MM.1S (cell line): ENCODE measurements at regions not wholly inside any gene's neighbourhood (a gene's known extent, or its start where the extent isn't known, plus 50 kb on each side); places are given as distances from the start of the nearest gene placed in this dataset.

Source experiments
- DNase-seq: peaks from one replicate; pipeline ENCODE4 v3.0.0-alpha.2; 2015
- H2AFZ ChIP-seq: fragments of 300-600 bp; sonication (generic); 2 replicates; pipeline ENCODE4 v1.6.0; 2016; ENCODE audit warnings: antibody characterized with exemption, low read length
- H3F3A ChIP-seq: fragments of 300-600 bp; sonication (generic); 2 replicates; pipeline ENCODE4 v1.6.1; 2016; ENCODE audit warnings: mild to moderate bottlenecking, antibody characterized with exemption, low read length, moderate library complexity, mixed read lengths; ENCODE audit not compliant: insufficient read depth
- H3K27ac ChIP-seq: fragments of 300-600 bp; sonication (generic); 2 replicates; pipeline ENCODE4 v1.5.1; 2016; ENCODE audit warnings: mild to moderate bottlenecking, low read length
- H3K27me3 ChIP-seq: fragments of 300-600 bp; sonication (generic); replicated peaks from 2 replicates; pipeline ENCODE4 v1.6.0; 2016; ENCODE audit warnings: low read length; ENCODE audit not compliant: insufficient read depth
- H3K36me3 ChIP-seq: fragments of 300-600 bp; sonication (generic); replicated peaks from 2 replicates; pipeline ENCODE4 v1.6.1; 2016; ENCODE audit warnings: mild to moderate bottlenecking, low read length, mixed read lengths; ENCODE audit not compliant: insufficient read depth
- H3K4me1 ChIP-seq: fragments of 300-600 bp; sonication (generic); 2 replicates; pipeline ENCODE4 v1.6.1; 2016; ENCODE audit warnings: low read length, mixed read lengths
- H3K4me2 ChIP-seq: fragments of 300-600 bp; sonication (generic); 2 replicates; pipeline ENCODE4 v1.6.0; 2016; ENCODE audit warnings: low read depth, low read length
- H3K4me3 ChIP-seq: fragments of 300-600 bp; sonication (generic); 2 replicates; pipeline ENCODE4 v1.5.1; 2016; ENCODE audit warnings: low read length, mixed read lengths
- H3K79me2 ChIP-seq: fragments of 300-600 bp; sonication (generic); 2 replicates; pipeline ENCODE4 v1.6.1; 2016; ENCODE audit warnings: mixed run types, low read length, mixed read lengths
- H3K9ac ChIP-seq: fragments of 300-600 bp; sonication (generic); 2 replicates; pipeline ENCODE4 v1.6.1; 2016; ENCODE audit warnings: low read length, mixed read lengths
- H3K9me2 ChIP-seq: fragments of 300-600 bp; sonication (generic); replicated peaks from 2 replicates; pipeline ENCODE4 v1.6.1; 2016; ENCODE audit warnings: mild to moderate bottlenecking, low read length, mixed read lengths; ENCODE audit not compliant: insufficient read depth
- H3K9me3 ChIP-seq: fragments of 300-600 bp; sonication (generic); replicated peaks from 2 replicates; pipeline ENCODE4 v1.6.1; 2016; ENCODE audit warnings: mild to moderate bottlenecking, low read length, mixed read lengths; ENCODE audit not compliant: insufficient read depth
- H4K20me1 ChIP-seq: fragments of 300-600 bp; sonication (generic); 2 replicates; pipeline ENCODE4 v1.6.1; 2016; ENCODE audit warnings: mild to moderate bottlenecking, low read length, moderate library complexity, mixed read lengths; ENCODE audit not compliant: insufficient read depth
- CTCF ChIP-seq: fragments of 300-600 bp; sonication (generic); IDR thresholded peaks from 2 replicates; pipeline ENCODE4 v1.5.1; 2016; ENCODE audit warnings: antibody characterized with exemption, low read length, mixed read lengths
- EZH2 ChIP-seq: fragments of 300-600 bp; sonication (generic); optimal IDR thresholded peaks from 2 replicates; pipeline ENCODE3; 2017; ENCODE audit warnings: low read depth, mild to moderate bottlenecking, antibody characterized with exemption, low read length, mixed read lengths
- EZH2phosphoT487 ChIP-seq: fragments of 300-600 bp; sonication (generic); IDR thresholded peaks from 2 replicates; pipeline ENCODE4 v1.6.1; 2018; ENCODE audit warnings: antibody characterized with exemption, low read length

- TF ChIP-seq CTCF (no peak), EZH2 (no peak), EZH2phosphoT487 (no peak)
These were observed 115.2 kb downstream of the CD47 start for GRCh38 chr3:107975529-107976201.

GRCh38 chr3:107973961-107974360, 116.9 kb downstream of the CD47 start:
- Histone ChIP-seq H3F3A (no peaks in the 10 kb centered on the region), H3K36me3 (no peaks in the 10 kb centered on the region)

More at GRCh38 chr3:107975529-107976201, 115.2 kb downstream of the CD47 start:
- H3K27me3 ChIP-seq = no peaks in the 10 kb centered on the region
- no peak overlapping the region for H3K4me2 ChIP-seq
- H3K9ac ChIP-seq = no peak overlapping the region
- DNase-seq = no peak
- H3K27ac ChIP-seq = no peak overlapping the region
- no peaks in the 10 kb centered on the region for H3K9me3 ChIP-seq
- no peaks in the 10 kb centered on the region for H3K9me2 ChIP-seq
- no peaks in the 10 kb centered on the region for H3K4me1 ChIP-seq
- no peak overlapping the region for H3K4me3 ChIP-seq
- H2AFZ ChIP-seq = no peak overlapping the region
- no peaks in the 10 kb centered on the region for H4K20me1 ChIP-seq
- no peaks in the 10 kb centered on the region for H3F3A ChIP-seq
- H3K36me3 ChIP-seq = no peaks in the 10 kb centered on the region
- H3K79me2 ChIP-seq = no peaks in the 10 kb centered on the region

GRCh38 chr3:107973152-107973551, 117.7 kb downstream of the CD47 start:
- H3K79me2 ChIP-seq = no peaks in the 10 kb centered on the region
- no peak for TF ChIP-seq EZH2
- no peak for TF ChIP-seq CTCF
- no peak for TF ChIP-seq EZH2phosphoT487
- H3K4me1 ChIP-seq = no peaks in the 10 kb centered on the region
- H3F3A ChIP-seq = no peaks in the 10 kb centered on the region
- H2AFZ ChIP-seq = no peak overlapping the region
- no peak overlapping the region for H3K27ac ChIP-seq
- H3K9ac ChIP-seq = no peak overlapping the region
- no peaks in the 10 kb centered on the region for H3K27me3 ChIP-seq
- no peaks in the 10 kb centered on the region for H3K36me3 ChIP-seq
- H3K4me2 ChIP-seq = no peak overlapping the region
- H3K4me3 ChIP-seq = no peak overlapping the region
- no peaks in the 10 kb centered on the region for H3K9me2 ChIP-seq
- H3K9me3 ChIP-seq = no peaks in the 10 kb centered on the region; the same call in 1 of the 2 replicates
- no peak for DNase-seq
- no peaks in the 10 kb centered on the region for H4K20me1 ChIP-seq

More at GRCh38 chr3:107973961-107974360, 116.9 kb downstream of the CD47 start:
- Histone ChIP-seq H3K4me3 (no peak overlapping the region), H3K9ac (no peak overlapping the region), H3K9me2 (no peaks in the 10 kb centered on the region), H3K9me3 (no peaks in the 10 kb centered on the region; the same call in 1 of the 2 replicates), H4K20me1 (no peaks in the 10 kb centered on the region), H2AFZ (no peak overlapping the region), H3K79me2 (no peaks in the 10 kb centered on the region), H3K27ac (no peak overlapping the region), H3K4me1 (no peaks in the 10 kb centered on the region), H3K27me3 (no peaks in the 10 kb centered on the region), H3K4me2 (no peak overlapping the region)
- DNase-seq = no peak
- TF ChIP-seq CTCF = no peak
